GM19240 (cell line): ENCODE measurements at regions not wholly inside any gene's neighbourhood (a gene's known extent, or its start where the extent isn't known, plus 50 kb on each side); places are given as distances from the start of the nearest gene placed in this dataset.
"Not testable (repeated sequence)": the region's sequence is repeated elsewhere in the genome, so short reads cannot be mapped to it uniquely, and the experiment has no call there.

Experiments
- DNase-seq: peaks from one replicate; pipeline ENCODE4 v3.0.0; 2011; ENCODE audit warnings: low spot score; ENCODE audit not compliant: insufficient read length

DNA sequence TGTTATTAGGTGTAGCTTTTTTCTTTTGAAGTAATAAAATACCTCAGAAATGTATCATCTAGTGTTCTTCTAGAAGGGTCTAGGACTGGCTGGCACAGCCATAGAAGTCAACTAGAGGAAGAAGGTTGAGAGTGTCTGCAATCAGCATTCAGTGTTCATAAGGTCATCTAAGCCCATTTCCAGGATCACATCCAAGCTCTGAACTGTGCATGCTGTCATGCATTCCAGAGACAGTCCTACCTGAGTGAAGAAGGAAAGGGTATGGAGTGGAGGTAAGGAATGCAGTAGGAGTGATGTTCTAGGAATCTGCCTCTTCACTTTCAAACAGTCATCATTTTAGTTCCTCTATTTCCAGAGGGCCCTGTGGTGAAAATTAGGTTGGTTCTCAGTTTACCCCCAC lies 789.7 kb downstream of the GATA3 start:
- DNase-seq = no peak

DNA sequence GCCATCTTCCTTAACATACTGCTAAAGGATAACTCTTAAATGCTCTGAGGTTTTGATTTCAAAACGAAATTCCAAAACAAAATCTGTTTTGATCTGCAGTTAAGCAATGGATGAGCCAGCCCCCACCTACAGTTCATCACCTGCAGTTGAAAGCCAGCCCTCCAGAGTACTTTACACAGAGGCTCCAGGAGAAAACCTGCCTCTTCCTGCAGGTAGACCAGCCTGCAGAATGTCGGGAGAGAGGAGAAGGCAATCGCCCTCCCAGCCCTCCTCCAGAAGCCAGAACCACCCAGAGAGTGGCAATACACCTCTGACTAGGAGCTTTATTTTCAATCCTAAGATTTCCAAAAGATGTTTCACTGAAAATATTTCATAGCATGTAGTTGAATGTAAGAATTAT lies 798.1 kb downstream of the GATA3 start:
- no peak for DNase-seq

DNA sequence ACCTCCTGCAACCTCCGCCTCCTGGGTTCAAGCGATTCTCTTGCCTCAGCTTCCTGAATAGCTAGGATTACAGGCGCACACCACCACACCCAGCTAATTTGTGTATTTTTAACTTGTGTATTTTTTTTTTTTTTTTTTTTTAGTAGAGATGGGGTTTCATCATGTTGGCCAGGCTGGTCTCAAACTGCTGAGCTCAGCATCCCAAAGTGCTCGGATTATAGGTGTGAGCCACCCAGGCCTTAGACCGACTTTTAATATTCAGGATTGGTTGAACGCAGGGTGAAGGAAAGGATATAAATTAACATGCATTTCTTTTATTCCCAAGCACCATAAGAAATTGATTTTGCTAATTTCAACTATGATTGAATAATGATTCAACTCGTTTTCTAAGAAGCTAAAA lies 798.6 kb downstream of the GATA3 start:
- DNase-seq = no peak

GRCh38 chr10:8868924-8869323 lies 814.4 kb downstream of the GATA3 start:
- not testable (repeated sequence) for DNase-seq

DNA sequence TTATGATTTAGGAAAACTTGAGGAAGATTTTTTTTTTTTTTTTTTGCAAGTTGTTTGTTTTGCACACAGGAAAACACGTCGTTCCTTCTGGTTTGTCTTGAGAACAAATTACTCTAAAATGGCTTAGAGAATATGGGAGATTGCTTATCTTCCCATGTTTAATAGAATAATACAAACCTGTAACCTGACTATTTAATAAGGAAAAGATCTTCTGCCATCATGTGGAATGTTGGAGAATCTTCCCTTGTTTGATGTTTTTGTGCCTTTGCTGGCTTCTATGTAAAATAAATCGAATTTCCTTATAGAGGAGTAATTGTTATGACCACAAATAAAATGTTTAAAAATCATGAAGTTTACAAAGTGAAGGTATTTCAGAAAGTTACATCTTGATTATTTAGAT lies 818.8 kb downstream of the GATA3 start:
- no peak for DNase-seq

- no peak for DNase-seq
Observed at GRCh38 chr10:8874268-8874667, 819.8 kb downstream of the GATA3 start.

- no peak for DNase-seq
Observed at GRCh38 chr10:8874972-8875371, 820.5 kb downstream of the GATA3 start.

GRCh38 chr10:8876171-8876570 lies 821.7 kb downstream of the GATA3 start:
- DNase-seq = no peak

- DNase-seq = no peak
Observed at GRCh38 chr10:8889538-8889937, 835.0 kb downstream of the GATA3 start.

DNA sequence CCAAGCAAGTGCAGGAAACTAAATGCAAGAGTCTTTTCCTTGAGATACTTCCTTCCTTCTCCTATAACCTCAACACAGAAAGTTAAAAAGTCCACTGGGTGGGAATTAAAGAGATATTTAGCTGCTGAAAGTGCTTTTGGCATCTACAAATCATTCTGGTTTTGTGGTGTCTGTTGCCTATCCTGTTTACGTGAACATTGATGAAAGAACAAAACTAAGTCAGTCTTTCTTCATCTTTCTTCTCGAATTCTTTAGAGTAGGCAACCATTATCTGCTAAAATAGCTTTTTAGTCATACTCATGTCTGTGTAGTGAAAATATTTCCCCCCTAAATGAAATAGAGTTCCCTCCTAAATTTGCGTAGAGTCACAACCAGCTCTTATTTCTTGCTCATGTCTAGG lies 838.6 kb downstream of the GATA3 start:
- DNase-seq = no peak

GRCh38 chr10:8894148-8894547 lies 839.7 kb downstream of the GATA3 start:
- no peak for DNase-seq

GRCh38 chr10:8897769-8898168 lies 843.3 kb downstream of the GATA3 start:
- no peak for DNase-seq

- DNase-seq = no peak
Observed at GRCh38 chr10:8898745-8899330, 844.4 kb downstream of the GATA3 start.

DNA sequence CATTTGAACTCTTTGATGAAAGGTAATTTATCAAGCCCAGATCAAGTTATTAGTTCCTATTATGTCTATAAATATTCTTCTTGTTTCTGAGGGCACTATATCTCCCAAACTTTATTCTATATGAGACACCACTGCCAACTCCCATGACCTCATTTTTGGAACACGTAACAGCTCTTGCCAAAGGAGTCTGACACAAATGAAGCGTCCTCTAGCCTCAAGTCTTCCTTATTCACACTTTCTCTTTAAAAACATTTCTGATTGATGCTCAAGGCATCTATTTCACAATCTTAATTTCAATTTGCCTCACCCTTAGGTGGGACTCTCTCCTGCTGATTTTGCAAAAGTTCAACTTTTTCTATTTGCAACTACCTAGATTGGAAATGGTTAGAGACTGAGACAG lies 848.4 kb downstream of the GATA3 start:
- no peak for DNase-seq

GRCh38 chr10:8908013-8908412 lies 853.5 kb downstream of the GATA3 start:
- no peak for DNase-seq

- DNase-seq = no peak
Observed at GRCh38 chr10:8910314-8910713, 855.8 kb downstream of the GATA3 start.

GRCh38 chr10:8911032-8911431 lies 856.5 kb downstream of the GATA3 start:
- DNase-seq = no peak

GRCh38 chr10:8912108-8912507 lies 857.6 kb downstream of the GATA3 start:
- no peak for DNase-seq

DNA sequence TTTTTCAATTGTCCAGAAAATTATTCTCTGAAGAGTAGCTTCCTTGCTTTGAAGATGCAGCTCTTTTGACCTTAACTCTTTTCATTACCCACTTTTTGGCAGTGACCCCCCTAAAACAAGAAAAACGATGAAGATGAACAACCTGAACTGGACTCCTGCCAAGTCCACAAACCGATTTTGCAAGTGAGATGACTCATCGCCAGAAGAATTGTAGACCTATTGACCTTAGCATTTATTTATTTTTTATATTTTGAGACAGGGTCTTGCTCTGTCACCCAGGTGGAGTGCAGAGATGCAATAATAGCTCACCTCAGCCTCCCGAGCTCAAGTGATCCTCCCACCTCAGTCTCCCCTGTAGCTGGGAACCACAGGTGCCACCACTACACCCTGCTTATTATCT lies 859.2 kb downstream of the GATA3 start:
- DNase-seq = no peak

- DNase-seq = no peak
Observed at GRCh38 chr10:8919280-8919679, 864.8 kb downstream of the GATA3 start.

DNA sequence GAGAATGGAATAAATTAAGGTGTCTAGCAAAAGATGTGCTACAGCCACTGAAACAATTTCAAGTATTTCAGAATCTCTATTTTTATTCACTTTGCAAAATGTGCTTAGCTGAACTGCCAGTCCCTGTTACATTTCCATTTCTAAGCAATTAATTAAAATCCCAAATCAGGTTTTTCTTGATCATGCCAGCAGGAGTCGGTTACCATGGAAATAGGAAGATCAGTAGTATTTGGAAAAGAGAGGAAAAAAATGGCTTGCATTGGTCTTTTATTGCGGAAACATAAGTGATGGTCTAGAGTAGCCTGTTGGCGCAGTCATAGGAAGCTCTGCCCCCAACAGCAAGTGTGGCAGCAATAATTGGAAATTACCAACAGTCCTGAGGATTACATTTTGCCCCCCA lies 867.1 kb downstream of the GATA3 start:
- DNase-seq = no peak

- DNase-seq = no peak
Observed at GRCh38 chr10:8923096-8923495, 868.6 kb downstream of the GATA3 start.

- DNase-seq = no peak
Observed at GRCh38 chr10:8927705-8928104, 873.2 kb downstream of the GATA3 start.

DNA sequence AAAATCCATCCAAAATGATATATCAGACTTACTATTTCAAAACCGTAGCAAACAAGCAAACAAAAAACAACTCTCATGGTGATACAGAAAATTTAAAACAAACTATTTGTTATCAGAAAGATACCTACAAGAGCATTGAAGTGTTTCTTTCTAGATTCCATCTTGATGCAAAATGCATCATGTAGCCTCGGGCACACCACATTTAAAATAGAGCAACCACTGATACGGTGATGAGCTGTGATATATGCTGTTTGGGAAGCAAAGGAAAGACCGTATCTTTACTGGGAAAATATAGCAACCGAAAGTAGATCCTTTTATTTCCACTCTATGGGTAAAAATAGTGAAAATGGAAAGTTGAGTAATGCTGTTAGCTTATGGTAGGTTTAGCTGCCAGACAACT lies 892.0 kb downstream of the GATA3 start:
- no peak for DNase-seq
